AG09319 (cell line): ENCODE measurements at regions not wholly inside any gene's neighbourhood (a gene's known extent, or its start where the extent isn't known, plus 50 kb on each side); places are given as distances from the start of the nearest gene placed in this dataset.

ENCODE experiments used
- DNase-seq: peaks from one replicate; pipeline ENCODE4 v3.0.0-alpha.2; 2010; ENCODE audit warnings: low read depth; ENCODE audit errors: extremely low read depth
- TF ChIP-seq, protein P1 (sequence below): IDR thresholded peaks from 2 replicates; pipeline ENCODE4 v1.5.1; 2011; ENCODE audit warnings: low read depth, mild to moderate bottlenecking, inconsistent platforms, low read length, moderate library complexity

DNA sequence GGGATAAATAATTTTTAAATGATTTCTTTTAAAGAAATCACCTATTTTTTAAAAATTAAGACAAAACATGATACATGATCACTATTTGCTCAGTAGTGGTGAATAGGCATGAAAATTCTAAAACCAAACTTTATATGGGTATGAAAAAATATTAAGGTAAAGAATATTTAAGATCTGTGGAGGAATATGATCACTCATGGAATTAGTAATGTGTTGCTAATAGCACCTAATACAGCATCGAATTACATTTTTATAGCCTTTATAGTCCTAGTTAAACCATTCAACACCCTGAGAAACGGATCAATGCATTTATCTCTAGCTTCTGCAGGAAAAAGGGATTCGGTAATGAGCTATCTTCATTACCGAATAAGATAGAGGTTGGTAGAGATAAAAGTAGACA, 373.9 kb downstream of the LRRIQ3 start:
- TF ChIP-seq, protein P1, sequence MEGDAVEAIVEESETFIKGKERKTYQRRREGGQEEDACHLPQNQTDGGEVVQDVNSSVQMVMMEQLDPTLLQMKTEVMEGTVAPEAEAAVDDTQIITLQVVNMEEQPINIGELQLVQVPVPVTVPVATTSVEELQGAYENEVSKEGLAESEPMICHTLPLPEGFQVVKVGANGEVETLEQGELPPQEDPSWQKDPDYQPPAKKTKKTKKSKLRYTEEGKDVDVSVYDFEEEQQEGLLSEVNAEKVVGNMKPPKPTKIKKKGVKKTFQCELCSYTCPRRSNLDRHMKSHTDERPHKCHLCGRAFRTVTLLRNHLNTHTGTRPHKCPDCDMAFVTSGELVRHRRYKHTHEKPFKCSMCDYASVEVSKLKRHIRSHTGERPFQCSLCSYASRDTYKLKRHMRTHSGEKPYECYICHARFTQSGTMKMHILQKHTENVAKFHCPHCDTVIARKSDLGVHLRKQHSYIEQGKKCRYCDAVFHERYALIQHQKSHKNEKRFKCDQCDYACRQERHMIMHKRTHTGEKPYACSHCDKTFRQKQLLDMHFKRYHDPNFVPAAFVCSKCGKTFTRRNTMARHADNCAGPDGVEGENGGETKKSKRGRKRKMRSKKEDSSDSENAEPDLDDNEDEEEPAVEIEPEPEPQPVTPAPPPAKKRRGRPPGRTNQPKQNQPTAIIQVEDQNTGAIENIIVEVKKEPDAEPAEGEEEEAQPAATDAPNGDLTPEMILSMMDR: no peak
- no peak for DNase-seq

DNA sequence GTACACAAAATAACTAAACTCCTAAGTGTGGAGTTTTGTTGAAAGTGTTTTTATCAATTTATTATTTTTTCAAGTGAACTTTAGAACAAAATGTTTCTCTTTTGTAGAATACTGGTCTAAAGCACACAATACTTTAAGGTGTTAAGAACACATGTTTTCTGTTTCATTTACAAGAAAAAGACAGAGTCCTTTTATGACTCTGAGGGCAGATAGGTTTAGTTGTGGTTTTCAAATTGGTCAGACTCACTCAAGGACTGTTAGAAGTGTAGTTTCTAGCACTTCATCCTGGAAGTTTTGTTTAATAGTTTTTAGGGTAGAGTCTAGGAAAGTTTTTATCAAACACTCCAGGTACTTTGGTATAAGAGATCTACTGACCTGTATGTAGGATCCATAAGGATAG, 376.5 kb downstream of the LRRIQ3 start:
- TF ChIP-seq, protein P1: no peak
- DNase-seq: no peak

DNA sequence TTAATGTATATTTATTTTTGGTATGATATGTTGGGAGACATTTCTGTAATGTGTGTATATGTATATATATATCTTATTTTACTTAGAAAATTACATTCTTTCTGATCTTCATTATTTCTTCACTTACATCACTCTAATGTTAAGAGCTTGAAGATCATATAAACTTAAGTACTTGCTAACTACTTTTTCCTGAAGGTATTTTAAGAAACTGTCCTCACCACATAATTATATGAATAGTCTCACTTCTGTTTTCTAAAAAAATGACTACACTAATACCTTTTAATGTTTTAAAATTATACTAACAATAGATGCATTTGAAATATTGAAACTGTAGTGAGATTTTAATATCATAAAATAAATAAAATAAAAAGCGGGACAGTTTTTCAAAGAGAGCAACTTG, 377.1 kb downstream of the LRRIQ3 start:
- TF ChIP-seq, protein P1: no peak

DNA sequence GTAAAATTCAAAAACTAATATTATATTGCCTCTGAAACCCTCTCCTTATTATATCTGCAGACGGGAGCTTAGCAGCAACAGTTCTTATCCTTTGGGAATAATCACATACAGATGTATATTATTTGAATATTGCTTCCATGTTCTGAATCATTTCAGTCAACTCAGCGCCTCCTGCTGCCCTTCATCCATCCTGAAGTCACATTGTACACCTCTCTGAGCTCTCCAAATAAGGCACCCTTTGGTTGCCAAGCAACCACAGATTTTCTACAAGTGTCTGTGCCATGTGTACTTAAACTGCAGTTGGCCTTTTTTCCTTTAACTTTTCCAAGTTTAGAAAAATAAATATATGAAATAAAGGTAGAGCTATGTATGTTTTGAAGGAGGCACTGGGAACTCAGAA, 384.3 kb downstream of the LRRIQ3 start:
- TF ChIP-seq, protein P1: no peak
- no peak for DNase-seq

More for the DNA sequence above, 377.1 kb downstream of the LRRIQ3 start:
- no peak for DNase-seq

DNA sequence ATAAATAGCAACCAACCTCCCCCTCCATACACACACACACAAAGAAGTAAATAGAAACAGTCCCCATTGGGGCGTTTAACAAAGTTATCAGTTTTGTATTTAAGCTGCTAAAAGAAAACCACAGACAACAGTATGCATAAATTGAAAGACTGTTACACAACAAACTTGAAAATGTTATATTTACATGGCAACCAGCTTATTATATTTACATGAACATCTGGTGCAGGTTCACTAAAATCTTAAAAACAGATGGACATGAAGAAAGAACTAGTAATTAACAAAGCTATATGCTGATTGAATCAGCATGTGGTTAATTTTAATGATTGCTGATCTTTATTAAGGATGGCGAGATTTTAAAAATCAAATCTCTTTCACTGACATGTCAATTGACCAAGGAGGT, 384.7 kb downstream of the LRRIQ3 start:
- DNase-seq: no peak
- TF ChIP-seq, protein P1: no peak

DNA sequence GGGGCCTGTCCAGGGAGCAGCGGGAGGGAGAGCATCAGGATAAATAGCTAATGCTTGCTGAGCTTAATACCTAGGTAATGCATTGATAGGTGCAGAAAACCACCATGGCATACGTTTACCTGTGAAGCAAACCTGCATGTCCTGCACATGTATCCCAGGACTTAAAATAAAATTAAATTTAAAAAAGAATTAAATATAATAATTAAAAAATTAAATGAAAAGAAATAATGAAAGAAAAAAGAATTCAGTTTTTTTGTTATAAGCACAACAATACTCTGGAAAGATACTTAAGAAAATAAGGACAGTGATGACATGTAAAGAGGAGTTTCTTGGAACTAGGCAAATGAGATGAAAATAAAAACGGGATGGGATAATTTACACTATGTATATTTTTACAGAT, 386.2 kb downstream of the LRRIQ3 start:
- DNase-seq: no peak
- TF ChIP-seq, protein P1: no peak

DNA sequence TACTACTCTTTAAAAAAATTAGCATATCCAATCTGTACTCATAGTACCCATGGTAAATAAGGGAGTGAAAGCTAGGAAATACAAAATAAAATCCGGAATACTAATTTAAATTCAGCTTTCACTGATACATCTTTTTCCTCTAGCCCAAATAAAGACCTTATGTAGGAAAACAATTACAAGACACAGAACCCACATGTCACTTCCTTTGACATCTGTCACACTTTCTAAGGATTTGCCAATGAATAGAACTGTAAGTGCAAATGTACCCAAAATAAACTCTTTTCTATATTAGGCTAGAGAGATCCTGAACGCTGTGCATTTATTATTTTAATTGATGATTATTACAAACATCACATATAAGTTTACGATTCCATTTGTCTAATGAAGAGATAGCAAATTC, 393.0 kb downstream of the LRRIQ3 start:
- TF ChIP-seq, protein P1: no peak
- DNase-seq: no peak
